ENCODE measurements at regions not wholly inside any gene's neighbourhood (a gene's known extent, or its start where the extent isn't known, plus 50 kb on each side); places are given as distances from the start of the nearest gene placed in this dataset.

DNA sequence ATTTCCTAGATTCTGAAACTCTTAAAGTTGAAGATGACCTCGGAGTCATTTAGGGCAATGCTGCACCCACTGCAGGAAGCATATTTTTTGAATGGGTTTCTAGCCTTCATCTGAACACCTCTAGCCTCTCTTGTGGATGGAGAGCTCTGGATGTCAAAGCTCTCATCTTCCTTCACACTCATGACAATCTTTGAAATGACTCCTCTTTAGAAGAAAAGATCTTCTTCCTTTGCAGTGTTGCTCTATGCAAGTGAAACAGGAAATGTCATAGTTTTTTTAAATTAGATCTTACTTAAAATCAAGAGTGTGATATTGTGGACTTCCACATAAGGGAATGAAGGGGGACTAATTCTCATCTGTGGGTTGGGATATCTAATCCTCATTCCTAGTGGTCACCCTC, 86.3 kb upstream of the GRIP1 start:
- TF ChIP-seq MAFK (conservative IDR thresholded peaks at IDR 0.05 in 1 of 2, IDR thresholded peaks at IDR 0.05 in 1 of 2; ENCODE audit: low read length in 2 of 2) (no peak), BRD4 (CRISPR knock-in tag; IDR thresholded peaks at IDR 0.05) (no peak), RFX5 (IDR thresholded peaks at IDR 0.05; ENCODE audit: low read depth, low read length) (no peak), FOXA3 (CRISPR knock-in tag; IDR thresholded peaks at IDR 0.05) (no peak), TARDBP (CRISPR knock-in tag; IDR thresholded peaks at IDR 0.05) (no peak)
- TF ChIP-seq, protein P1, sequence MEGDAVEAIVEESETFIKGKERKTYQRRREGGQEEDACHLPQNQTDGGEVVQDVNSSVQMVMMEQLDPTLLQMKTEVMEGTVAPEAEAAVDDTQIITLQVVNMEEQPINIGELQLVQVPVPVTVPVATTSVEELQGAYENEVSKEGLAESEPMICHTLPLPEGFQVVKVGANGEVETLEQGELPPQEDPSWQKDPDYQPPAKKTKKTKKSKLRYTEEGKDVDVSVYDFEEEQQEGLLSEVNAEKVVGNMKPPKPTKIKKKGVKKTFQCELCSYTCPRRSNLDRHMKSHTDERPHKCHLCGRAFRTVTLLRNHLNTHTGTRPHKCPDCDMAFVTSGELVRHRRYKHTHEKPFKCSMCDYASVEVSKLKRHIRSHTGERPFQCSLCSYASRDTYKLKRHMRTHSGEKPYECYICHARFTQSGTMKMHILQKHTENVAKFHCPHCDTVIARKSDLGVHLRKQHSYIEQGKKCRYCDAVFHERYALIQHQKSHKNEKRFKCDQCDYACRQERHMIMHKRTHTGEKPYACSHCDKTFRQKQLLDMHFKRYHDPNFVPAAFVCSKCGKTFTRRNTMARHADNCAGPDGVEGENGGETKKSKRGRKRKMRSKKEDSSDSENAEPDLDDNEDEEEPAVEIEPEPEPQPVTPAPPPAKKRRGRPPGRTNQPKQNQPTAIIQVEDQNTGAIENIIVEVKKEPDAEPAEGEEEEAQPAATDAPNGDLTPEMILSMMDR (CRISPR knock-in tag; IDR thresholded peaks at IDR 0.05) = no peak

All from HepG2 (cell line).